Transverse colon (tissue), 4 donors: ENCODE measurements at regions not wholly inside any gene's neighbourhood (a gene's known extent, or its start where the extent isn't known, plus 50 kb on each side); places are given as distances from the start of the nearest gene placed in this dataset.
"Not testable (repeated sequence)": the region's sequence is repeated elsewhere in the genome, so short reads cannot be mapped to it uniquely, and the experiment has no call there.

Source experiments
- POLR2AphosphoS5 ChIP-seq, 3 donors: sonication (generic); formaldehyde crosslinking; IDR thresholded peaks; one replicate each; pipeline ENCODE4 v1.6.1; 2016; ENCODE audit warnings: antibody characterized with exemption in 3 of 3
- TF ChIP-seq, protein P1 (sequence below), 5 experiments: fragments of 200-600 bp in 3 of 5; fragments of 450-650 bp in 2 of 5; sonication (generic) in 3 of 5; IDR thresholded peaks; 1 replicate in 2 of 5; 2 replicates in 3 of 5; pipeline ENCODE4 v1.5.1; 2016 to 2017; ENCODE audit warnings: antibody characterized with exemption in 5 of 5, inconsistent platforms in 3 of 5, mild to moderate bottlenecking in 2 of 5, moderate library complexity in 1 of 5

DNA sequence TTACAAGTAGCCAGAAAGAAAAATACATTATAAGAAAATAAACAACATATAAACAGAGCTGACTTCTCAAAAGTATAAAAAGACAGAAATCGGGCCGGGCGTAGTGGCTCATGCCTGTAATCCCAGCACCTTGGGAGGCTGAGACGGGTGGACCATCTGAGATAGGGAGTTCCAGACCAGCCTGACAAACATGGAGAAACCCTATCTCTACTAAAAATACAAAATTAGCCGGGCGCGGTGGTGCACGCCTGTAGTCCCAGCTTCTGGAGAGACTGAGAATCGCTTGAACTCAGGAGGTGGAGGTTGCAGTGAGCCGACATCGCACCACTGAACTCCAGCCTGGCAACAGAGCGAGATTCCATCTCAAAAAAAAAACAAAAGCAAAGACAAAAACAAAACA is 373.3 kb upstream of the ARPP21 start:
- TF ChIP-seq, protein P1, sequence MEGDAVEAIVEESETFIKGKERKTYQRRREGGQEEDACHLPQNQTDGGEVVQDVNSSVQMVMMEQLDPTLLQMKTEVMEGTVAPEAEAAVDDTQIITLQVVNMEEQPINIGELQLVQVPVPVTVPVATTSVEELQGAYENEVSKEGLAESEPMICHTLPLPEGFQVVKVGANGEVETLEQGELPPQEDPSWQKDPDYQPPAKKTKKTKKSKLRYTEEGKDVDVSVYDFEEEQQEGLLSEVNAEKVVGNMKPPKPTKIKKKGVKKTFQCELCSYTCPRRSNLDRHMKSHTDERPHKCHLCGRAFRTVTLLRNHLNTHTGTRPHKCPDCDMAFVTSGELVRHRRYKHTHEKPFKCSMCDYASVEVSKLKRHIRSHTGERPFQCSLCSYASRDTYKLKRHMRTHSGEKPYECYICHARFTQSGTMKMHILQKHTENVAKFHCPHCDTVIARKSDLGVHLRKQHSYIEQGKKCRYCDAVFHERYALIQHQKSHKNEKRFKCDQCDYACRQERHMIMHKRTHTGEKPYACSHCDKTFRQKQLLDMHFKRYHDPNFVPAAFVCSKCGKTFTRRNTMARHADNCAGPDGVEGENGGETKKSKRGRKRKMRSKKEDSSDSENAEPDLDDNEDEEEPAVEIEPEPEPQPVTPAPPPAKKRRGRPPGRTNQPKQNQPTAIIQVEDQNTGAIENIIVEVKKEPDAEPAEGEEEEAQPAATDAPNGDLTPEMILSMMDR (IDR thresholded peaks at IDR 0.05): not testable (repeated sequence)
- TF ChIP-seq POLR2AphosphoS5 (IDR thresholded peaks at IDR 0.05): not testable (repeated sequence)
